ENCODE measurements at regions not wholly inside any gene's neighbourhood (a gene's known extent, or its start where the extent isn't known, plus 50 kb on each side); places are given as distances from the start of the nearest gene placed in this dataset.

DNA sequence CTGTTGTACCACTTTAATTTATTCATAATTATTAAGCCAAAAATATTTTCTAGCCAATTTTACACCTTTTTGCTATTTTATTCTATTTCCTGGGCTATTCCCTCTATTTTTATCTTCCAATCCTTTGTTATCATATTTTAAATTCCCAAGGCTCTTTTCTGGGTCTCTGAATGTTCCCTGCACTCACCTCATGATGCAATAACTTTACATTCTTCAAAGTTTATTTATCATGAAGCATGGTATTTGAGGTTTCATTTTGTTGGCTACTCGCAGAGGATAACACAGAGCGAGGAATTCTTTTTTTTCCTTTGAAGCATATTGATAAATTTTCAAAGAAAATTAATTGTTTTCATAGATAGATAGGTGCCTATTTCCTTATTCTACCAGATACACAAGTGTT lies 489.8 kb upstream of the TMPRSS15 start:
- Histone ChIP-seq H3K9me3 (ENCODE audit: insufficient read depth, low read length, severe bottlenecking) (no peaks in the 10 kb centered on the region), H4K20me1 (ENCODE audit: insufficient read depth, low read length) (no peaks in the 10 kb centered on the region), H3K27ac (ENCODE audit: low read length) (no peak overlapping the region), H3K9ac (ENCODE audit: low read depth, low read length) (no peak overlapping the region), H3K4me2 (ENCODE audit: insufficient read depth, low read length) (no peak overlapping the region), H3K36me3 (ENCODE audit: insufficient read depth, low read length) (no peaks in the 10 kb centered on the region), H3K4me1 (ENCODE audit: insufficient read depth, low read length) (no peaks in the 10 kb centered on the region), H3K4me3 (ENCODE audit: low read depth in 1 of 2, low read length in 2 of 2) (no peak overlapping the region), H3K79me2 (ENCODE audit: insufficient read depth, low read length) (no peaks in the 10 kb centered on the region), H2AFZ (ENCODE audit: low read depth, low read length) (no peak overlapping the region), H3K27me3 (ENCODE audit: insufficient read depth, low read length, poor library complexity) (no peaks in the 10 kb centered on the region)
- DNase-seq (no peak), ATAC-seq (ENCODE audit: insufficient read depth, low read depth) (no peak)
- TF ChIP-seq, protein P1, sequence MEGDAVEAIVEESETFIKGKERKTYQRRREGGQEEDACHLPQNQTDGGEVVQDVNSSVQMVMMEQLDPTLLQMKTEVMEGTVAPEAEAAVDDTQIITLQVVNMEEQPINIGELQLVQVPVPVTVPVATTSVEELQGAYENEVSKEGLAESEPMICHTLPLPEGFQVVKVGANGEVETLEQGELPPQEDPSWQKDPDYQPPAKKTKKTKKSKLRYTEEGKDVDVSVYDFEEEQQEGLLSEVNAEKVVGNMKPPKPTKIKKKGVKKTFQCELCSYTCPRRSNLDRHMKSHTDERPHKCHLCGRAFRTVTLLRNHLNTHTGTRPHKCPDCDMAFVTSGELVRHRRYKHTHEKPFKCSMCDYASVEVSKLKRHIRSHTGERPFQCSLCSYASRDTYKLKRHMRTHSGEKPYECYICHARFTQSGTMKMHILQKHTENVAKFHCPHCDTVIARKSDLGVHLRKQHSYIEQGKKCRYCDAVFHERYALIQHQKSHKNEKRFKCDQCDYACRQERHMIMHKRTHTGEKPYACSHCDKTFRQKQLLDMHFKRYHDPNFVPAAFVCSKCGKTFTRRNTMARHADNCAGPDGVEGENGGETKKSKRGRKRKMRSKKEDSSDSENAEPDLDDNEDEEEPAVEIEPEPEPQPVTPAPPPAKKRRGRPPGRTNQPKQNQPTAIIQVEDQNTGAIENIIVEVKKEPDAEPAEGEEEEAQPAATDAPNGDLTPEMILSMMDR (IDR thresholded peaks at IDR 0.05; ENCODE audit: borderline replicate concordance, extremely low read depth, low read length, poor library complexity, severe bottlenecking), result no peak
- TF ChIP-seq EZH2 (IDR thresholded peaks at IDR 0.05; ENCODE audit: borderline replicate concordance, low read depth, low read length, severe bottlenecking), result no peak

DNA sequence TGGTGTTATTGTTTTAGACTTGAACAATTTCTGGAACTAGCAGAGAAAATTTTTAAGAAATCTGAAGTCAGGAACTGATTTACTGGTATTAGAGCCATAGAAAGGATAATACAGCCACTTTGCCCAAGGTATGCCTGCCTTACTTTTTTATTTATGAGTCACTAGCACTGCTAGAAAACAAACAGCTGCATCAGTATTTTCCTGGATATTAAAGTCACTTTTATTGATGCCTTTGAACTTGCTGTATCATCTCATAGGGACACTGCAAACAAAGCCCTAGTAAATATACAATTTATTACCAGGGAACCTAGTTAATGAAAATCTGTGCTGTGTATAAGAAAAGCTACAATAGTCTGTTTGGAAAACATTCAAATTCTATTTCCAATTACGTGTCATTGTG lies 490.8 kb upstream of the TMPRSS15 start:
- Histone ChIP-seq H3K9me3 (ENCODE audit: insufficient read depth, low read length, severe bottlenecking) (no peaks in the 10 kb centered on the region), H3K9ac (ENCODE audit: low read depth, low read length) (no peak overlapping the region), H3K4me1 (ENCODE audit: insufficient read depth, low read length) (no peaks in the 10 kb centered on the region), H2AFZ (ENCODE audit: low read depth, low read length) (no peak overlapping the region), H3K79me2 (ENCODE audit: insufficient read depth, low read length) (no peaks in the 10 kb centered on the region), H3K27ac (ENCODE audit: low read length) (no peak overlapping the region), H4K20me1 (ENCODE audit: insufficient read depth, low read length) (no peaks in the 10 kb centered on the region), H3K4me2 (ENCODE audit: insufficient read depth, low read length) (no peak overlapping the region), H3K36me3 (ENCODE audit: insufficient read depth, low read length) (no peaks in the 10 kb centered on the region), H3K27me3 (ENCODE audit: insufficient read depth, low read length, poor library complexity) (no peaks in the 10 kb centered on the region), H3K4me3 (ENCODE audit: low read depth in 1 of 2, low read length in 2 of 2) (no peak overlapping the region)
- no peak for ATAC-seq (ENCODE audit: insufficient read depth, low read depth)
- DNase-seq, result no peak
- TF ChIP-seq, protein P1 (IDR thresholded peaks at IDR 0.05; ENCODE audit: borderline replicate concordance, extremely low read depth, low read length, poor library complexity, severe bottlenecking), result no peak
- TF ChIP-seq EZH2 (IDR thresholded peaks at IDR 0.05; ENCODE audit: borderline replicate concordance, low read depth, low read length, severe bottlenecking), result no peak

DNA sequence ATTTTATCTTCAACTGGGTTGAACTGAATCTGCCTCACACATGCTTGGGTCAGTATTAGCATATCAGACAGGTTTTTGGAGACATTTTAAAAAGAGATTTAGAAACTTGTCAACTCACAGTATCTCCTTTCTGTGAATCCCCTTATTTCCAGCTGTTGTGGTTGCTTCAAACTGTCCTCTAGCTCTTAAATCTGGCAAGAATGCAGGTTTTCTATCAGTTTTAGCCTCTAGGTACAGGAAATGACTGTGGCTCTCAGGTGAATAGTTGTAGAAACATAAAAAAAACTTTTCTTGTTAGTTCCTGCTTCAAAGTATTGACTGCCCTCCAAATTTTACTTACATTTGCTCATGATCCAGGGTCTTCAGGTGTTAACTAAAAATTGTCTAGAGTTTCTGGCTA lies 495.7 kb upstream of the TMPRSS15 start:
- H3K4me3 ChIP-seq (ENCODE audit: low read depth in 1 of 2, low read length in 2 of 2), result no peak overlapping the region
- no peaks in the 10 kb centered on the region for H3K79me2 ChIP-seq (ENCODE audit: insufficient read depth, low read length)
- no peak for DNase-seq
- H3K9ac ChIP-seq (ENCODE audit: low read depth, low read length), result no peak overlapping the region
- TF ChIP-seq, protein P1 (IDR thresholded peaks at IDR 0.05; ENCODE audit: borderline replicate concordance, extremely low read depth, low read length, poor library complexity, severe bottlenecking), result no peak
- no peak for TF ChIP-seq EZH2 (IDR thresholded peaks at IDR 0.05; ENCODE audit: borderline replicate concordance, low read depth, low read length, severe bottlenecking)
- H3K9me3 ChIP-seq (ENCODE audit: insufficient read depth, low read length, severe bottlenecking), result no peaks in the 10 kb centered on the region
- no peaks in the 10 kb centered on the region for H3K4me1 ChIP-seq (ENCODE audit: insufficient read depth, low read length)
- no peak overlapping the region for H3K27ac ChIP-seq (ENCODE audit: low read length)
- H3K4me2 ChIP-seq (ENCODE audit: insufficient read depth, low read length), result no peak overlapping the region
- no peaks in the 10 kb centered on the region for H4K20me1 ChIP-seq (ENCODE audit: insufficient read depth, low read length)
- no peaks in the 10 kb centered on the region for H3K27me3 ChIP-seq (ENCODE audit: insufficient read depth, low read length, poor library complexity)
- no peak overlapping the region for H2AFZ ChIP-seq (ENCODE audit: low read depth, low read length)
- no peak for ATAC-seq (ENCODE audit: insufficient read depth, low read depth)
- H3K36me3 ChIP-seq (ENCODE audit: insufficient read depth, low read length), result no peaks in the 10 kb centered on the region

DNA sequence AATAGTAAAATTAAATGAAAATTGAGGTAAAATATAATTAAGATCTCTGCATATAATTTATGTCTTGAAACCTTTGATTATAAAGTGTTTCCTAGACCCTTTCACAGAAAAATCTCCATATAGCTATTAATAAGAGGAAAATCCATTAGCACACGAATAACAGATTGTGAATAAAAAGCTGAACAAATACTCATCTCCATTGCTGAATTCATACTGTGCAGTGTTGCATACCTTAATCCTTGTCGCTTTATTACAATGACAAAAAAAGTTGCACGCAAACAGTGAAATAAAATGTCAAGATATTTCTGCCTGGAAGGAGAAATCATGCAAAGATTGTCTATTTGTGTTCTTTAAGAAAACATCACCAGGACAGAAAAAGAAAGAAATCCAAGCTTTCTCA lies 499.1 kb upstream of the TMPRSS15 start:
- H3K27me3 ChIP-seq (ENCODE audit: insufficient read depth, low read length, poor library complexity), result no peaks in the 10 kb centered on the region
- TF ChIP-seq, protein P1 (IDR thresholded peaks at IDR 0.05; ENCODE audit: borderline replicate concordance, extremely low read depth, low read length, poor library complexity, severe bottlenecking), result no peak
- no peak for TF ChIP-seq EZH2 (IDR thresholded peaks at IDR 0.05; ENCODE audit: borderline replicate concordance, low read depth, low read length, severe bottlenecking)
- no peak for ATAC-seq (ENCODE audit: insufficient read depth, low read depth)

More for the DNA sequence above, 499.1 kb upstream of the TMPRSS15 start:
- no peak for DNase-seq
- no peak overlapping the region for H3K4me3 ChIP-seq (ENCODE audit: low read depth in 1 of 2, low read length in 2 of 2)
- no peak overlapping the region for H3K4me2 ChIP-seq (ENCODE audit: insufficient read depth, low read length)
- H3K4me1 ChIP-seq (ENCODE audit: insufficient read depth, low read length), result no peaks in the 10 kb centered on the region
- no peaks in the 10 kb centered on the region for H3K36me3 ChIP-seq (ENCODE audit: insufficient read depth, low read length)
- no peaks in the 10 kb centered on the region for H4K20me1 ChIP-seq (ENCODE audit: insufficient read depth, low read length)
- no peak overlapping the region for H3K27ac ChIP-seq (ENCODE audit: low read length)
- H3K79me2 ChIP-seq (ENCODE audit: insufficient read depth, low read length), result no peaks in the 10 kb centered on the region
- H3K9ac ChIP-seq (ENCODE audit: low read depth, low read length), result no peak overlapping the region
- H3K9me3 ChIP-seq (ENCODE audit: insufficient read depth, low read length, severe bottlenecking), result no peaks in the 10 kb centered on the region
- no peak overlapping the region for H2AFZ ChIP-seq (ENCODE audit: low read depth, low read length)

All from DND-41 (cell line).